ENCODE measurements at regions not wholly inside any gene's neighbourhood (a gene's known extent, or its start where the extent isn't known, plus 50 kb on each side); places are given as distances from the start of the nearest gene placed in this dataset.

DNA sequence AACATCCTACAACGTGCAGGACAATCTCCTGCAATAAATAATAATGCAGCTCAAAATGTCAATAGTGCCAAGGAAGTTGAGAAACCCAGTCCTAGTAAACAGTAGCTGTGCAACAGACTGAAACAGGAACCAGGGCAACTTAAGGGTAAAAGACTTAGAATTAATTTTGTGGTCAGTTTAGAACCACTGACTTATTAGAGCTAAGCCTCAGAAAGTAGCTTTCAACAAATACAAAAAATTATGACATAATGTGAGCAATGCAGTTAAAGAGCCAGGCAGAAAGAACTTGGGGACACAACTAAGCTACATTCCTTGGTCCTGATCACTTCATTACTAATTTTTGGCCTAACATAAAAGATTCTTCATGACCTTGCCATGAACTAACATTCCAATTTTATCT is 195.4 kb downstream of the MACC1 start:
- DNase-seq (ENCODE audit: low read depth): no peak

DNA sequence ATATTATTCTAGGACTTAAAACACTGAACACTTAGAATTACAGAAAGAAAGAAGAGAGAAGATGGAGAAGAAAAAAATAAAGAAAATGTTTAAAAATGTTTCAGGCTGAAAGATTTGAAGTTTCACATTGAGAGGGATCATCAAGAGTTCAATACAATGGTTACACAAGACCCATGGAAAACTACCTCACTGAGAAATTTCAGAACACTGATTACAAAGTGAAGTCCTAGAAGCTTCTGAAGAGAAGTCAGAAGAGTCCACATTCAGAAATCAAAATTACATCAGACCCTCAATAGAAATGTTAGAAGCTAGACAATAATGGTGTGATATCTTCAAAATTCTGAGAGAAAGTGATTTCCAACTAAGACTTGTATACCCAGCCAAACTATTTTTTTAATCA is 196.1 kb downstream of the MACC1 start:
- DNase-seq (ENCODE audit: low read depth): no peak

GRCh38 chr7:20019757-20020432 is 197.3 kb downstream of the MACC1 start:
- DNase-seq (ENCODE audit: low read depth): no peak

- no peak for DNase-seq (ENCODE audit: low read depth)
These were observed 200.5 kb downstream of the MACC1 start for GRCh38 chr7:20016669-20017068.

DNA sequence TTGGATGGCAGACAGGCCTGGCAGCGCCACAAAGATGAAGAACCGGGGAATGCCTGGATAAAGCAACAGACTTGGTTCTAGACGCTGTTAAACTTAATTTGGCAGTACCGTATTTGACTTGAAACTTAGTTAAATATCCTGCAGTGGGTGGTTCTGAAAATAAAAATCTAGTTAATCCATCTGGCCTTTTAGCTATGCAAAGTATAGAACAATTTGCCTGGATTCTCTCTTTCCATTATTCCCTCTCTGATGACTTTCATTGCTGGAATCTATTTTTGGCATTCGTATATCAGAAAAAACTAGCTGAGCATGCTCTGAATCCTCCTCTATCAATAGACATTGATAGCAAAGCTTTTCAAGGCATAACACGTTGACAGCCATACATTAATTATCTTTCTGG is 203.6 kb downstream of the MACC1 start:
- DNase-seq (ENCODE audit: low read depth): no peak

DNA sequence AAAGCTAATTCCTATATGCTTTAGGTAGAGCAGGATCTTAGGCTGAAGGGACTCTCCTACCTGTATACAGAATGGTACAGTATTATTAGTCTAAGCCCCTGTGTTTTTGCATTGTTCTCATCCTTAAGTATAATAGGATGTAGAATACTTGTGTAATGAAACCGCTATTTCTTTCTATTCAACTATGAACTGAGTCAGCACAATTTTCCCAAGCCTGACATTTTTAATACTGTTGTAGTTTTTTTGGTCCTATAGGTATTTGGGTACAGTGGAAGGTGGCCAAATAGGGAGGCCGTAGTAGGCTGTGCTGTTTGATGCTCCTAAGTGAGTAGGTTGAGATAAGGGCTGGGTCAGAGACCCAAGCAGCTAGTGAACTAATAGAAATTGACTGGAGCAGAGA is 205.1 kb downstream of the MACC1 start:
- DNase-seq (ENCODE audit: low read depth): no peak

GRCh38 chr7:20010877-20011276 is 206.3 kb downstream of the MACC1 start:
- no peak for DNase-seq (ENCODE audit: low read depth)

DNA sequence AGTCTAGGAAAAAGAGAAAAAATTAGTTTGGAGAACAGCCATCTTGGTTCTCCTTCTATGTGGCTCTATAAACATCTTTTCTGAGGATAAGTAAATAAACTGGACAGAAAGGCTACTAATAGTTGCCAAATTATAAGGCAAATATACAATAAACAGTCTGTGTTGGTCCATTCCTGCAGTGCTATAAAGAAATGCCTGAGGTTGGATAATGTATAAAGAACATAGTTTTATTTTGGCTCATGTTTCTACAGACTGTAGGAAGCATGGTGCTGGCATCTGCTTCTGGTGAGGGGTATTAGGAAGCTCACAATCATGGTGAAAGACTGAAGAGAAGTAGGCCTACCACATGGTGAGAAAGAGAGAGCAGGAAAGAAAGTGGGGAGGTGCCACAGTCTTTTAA is 209.7 kb downstream of the MACC1 start:
- DNase-seq (ENCODE audit: low read depth): no peak

- no peak for DNase-seq (ENCODE audit: low read depth)
These were observed 212.1 kb downstream of the MACC1 start for GRCh38 chr7:20005081-20005480.

GRCh38 chr7:19999681-20000080 is 217.5 kb downstream of the MACC1 start:
- no peak for DNase-seq (ENCODE audit: low read depth)

DNA sequence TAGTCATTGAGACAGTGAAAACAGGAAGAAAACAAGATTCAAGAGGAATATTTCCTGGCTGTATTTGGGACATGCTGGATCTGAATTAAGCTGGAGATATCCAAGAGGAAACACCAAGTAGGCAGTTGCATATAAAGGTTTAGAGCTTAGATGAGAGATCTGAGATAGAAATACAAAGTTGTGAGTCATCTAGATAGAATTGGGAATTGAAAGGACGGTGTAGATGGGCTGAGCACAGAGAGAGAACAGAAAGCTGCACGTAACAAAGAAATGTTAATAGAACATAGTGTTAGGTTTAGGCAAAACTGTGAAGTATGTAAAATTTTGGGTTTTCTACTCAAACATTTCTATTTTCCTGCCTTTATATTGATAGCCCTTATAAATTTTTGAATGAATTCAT is 218.5 kb upstream of the TMEM196 start:
- DNase-seq (ENCODE audit: low read depth): no peak

DNA sequence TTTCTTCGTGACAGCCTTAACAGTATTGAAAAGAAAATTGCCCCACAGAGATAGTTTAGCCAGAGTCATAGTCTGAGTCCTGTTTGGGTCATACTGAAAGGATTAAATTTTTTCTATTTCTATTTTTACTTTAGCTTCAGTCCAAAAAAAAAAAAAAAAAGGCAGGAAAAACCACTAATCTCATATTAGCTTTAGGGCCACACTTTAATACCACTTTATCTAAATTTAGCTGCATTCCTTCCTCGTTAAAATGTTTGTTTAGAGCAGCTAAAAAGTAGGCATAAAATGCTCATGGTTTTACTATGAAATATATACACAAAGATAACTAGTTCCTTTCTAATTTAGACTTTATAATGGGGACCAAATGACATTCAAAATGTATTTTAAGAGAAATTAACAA is 216.5 kb upstream of the TMEM196 start:
- no peak for DNase-seq (ENCODE audit: low read depth)

GRCh38 chr7:19988860-19989259 is 215.4 kb upstream of the TMEM196 start:
- no peak for DNase-seq (ENCODE audit: low read depth)

GRCh38 chr7:19984231-19984632 is 210.8 kb upstream of the TMEM196 start:
- no peak for DNase-seq (ENCODE audit: low read depth)

DNA sequence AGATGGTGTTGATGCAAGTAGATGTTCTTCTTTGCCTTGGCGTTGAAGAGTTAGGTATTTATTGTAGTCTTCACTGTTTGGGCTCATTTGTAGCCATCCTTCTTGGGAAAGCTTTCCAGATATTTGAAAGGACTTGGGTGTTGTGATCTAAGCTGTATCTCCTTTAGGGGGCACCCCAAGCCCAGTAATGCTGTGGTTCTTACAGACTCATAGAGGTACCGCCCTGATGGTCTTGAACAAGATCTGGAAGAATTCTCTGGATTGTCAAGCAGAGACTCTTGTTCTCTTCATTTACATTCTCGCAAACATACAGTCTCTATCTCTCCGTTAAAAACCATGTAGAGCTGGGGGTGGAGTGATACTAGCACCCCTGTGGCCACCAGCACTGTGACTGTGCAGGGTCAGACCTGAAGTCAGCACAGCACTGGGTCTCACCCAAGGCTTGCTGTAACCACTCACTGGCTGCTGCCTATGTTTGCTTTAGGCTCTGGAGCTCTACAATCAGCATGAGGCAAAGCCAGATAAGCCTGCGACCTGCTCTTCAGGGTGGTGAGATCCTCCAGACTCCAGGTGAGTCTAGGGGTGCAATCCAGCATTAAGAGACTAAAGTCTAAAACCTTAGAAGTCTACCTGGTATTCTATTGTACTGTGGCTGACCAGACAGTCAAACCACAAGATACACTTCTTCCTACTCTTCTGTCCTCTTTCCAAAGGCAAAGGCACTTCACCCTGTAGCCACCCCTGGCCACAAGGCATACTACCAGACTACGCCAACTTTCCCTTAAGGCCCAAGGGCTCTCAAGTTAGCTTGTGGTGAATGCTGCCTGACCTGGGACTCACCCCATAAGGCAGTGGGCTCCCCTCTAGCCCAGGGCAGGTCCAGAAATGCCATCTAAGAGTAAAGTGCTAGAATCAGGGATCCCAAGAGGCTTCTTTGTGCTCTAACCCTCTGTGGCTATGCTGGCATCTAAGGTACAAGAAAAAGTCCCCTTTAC is 209.7 kb upstream of the TMEM196 start:
- DNase-seq (ENCODE audit: low read depth): peak; percentile 32

GRCh38 chr7:19973581-19973980 is 200.2 kb upstream of the TMEM196 start:
- no peak for DNase-seq (ENCODE audit: low read depth)

GRCh38 chr7:19972876-19973275 is 199.5 kb upstream of the TMEM196 start:
- no peak for DNase-seq (ENCODE audit: low read depth)

GRCh38 chr7:19971956-19972355 is 198.5 kb upstream of the TMEM196 start:
- no peak for DNase-seq (ENCODE audit: low read depth)

DNA sequence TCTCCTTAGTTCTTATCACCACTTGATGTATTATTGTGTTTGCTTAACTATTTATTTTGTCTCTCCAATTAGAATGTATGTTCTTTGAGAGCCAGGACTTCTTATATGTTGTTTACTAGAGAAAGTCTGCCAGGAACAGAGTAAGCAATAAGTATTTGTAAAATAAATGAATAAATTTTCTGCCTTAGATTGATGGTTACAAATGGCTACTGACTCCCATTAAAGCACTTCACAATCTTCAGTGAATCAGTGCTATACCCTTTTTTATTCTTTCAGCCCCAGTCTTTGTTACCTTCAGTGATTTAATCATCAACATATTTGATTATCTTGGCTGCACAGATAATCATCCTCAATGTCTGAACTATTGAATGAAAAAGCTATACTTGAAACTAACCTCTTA is 197.1 kb upstream of the TMEM196 start:
- DNase-seq (ENCODE audit: low read depth): no peak

GRCh38 chr7:19969859-19970493 is 196.6 kb upstream of the TMEM196 start:
- no peak for DNase-seq (ENCODE audit: low read depth)

DNA sequence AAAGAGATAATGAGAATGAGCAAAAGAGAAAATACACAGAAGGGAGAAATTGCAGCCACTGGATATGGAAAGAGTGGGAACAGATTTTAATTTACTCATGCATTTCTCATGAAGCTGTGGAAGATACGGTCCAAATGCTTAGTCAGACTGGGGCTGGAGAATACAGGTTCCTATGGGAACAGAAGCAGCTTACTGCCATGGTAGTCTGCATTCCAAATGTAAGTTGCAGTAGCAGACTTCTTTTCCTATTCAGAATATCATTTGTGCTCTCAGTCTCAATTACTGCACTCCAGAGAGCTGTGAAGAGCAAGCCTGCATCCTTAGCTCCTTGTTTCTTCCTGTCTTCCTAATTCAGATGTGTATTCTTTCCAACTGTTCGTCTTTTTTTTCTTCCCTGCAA is 190.8 kb upstream of the TMEM196 start:
- DNase-seq (ENCODE audit: low read depth): no peak

DNA sequence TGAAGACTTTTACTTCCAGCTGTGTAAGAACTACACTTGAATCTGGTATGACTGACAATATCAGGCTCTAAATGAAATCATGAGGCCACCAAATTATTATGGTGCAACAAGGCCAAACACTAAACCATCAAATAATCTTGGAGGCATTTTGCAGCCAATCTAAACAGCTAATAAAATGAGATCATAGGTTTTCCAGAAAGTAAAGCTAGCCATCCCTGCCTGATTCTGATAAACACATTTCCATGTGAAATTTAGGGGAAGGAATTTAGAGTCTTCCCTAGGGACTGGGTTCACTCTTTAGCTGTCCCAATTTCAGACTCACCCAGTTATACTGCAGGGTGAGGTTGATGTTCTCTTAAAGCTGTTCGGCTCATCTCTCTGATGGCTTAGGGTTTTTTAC is 190.3 kb upstream of the TMEM196 start:
- DNase-seq (ENCODE audit: low read depth): no peak

GRCh38 chr7:19958309-19958896 is 185.0 kb upstream of the TMEM196 start:
- DNase-seq (ENCODE audit: low read depth): peak; percentile 52
